ENCODE measurements at regions not wholly inside any gene's neighbourhood (a gene's known extent, or its start where the extent isn't known, plus 50 kb on each side); places are given as distances from the start of the nearest gene placed in this dataset.

GRCh38 chr3:140752499-140752898 is 74.6 kb downstream of the TRIM42 start:
- intact Hi-C loops (cut with DNase I) = no loop called here
- WGBS, 4 donors = 69 to 79% (median 75%) methylated on average over 2 of the region's 2 CpGs

GRCh38 chr3:140753865-140754754 is 76.2 kb downstream of the TRIM42 start:
- Histone ChIP-seq H3K27ac (no peak overlapping the region), H3K27me3 (no peaks in the 10 kb centered on the region), H3K4me1 (replicated peaks in 1 of 2) (no peaks in the 10 kb centered on the region), H3K9me3 (replicated peaks in 1 of 3) (no peaks in the 10 kb centered on the region), H3K36me3 (replicated peaks in 1 of 2) (no peaks in the 10 kb centered on the region), H3K4me3 (no peak overlapping the region)
- 75 to 84% (median 79%) methylated on average over 4 of the region's 4 CpGs for WGBS, 4 donors
- DNase-seq = no peak
- no peak for TF ChIP-seq POLR2A (IDR thresholded peaks at IDR 0.05)
- no peak for TF ChIP-seq CTCF (IDR thresholded peaks at IDR 0.05)
- intact Hi-C loops (cut with DNase I) = no loop called here

More at GRCh38 chr3:140752499-140752898, 74.6 kb downstream of the TRIM42 start:
- Histone ChIP-seq H3K27ac (no peak overlapping the region), H3K27me3 (no peaks in the 10 kb centered on the region), H3K4me3 (no peak overlapping the region), H3K36me3 (replicated peaks in 1 of 2) (no peaks in the 10 kb centered on the region), H3K4me1 (replicated peaks in 1 of 2) (no peaks in the 10 kb centered on the region), H3K9me3 (replicated peaks in 1 of 3) (no peaks in the 10 kb centered on the region)
- no peak for DNase-seq
- TF ChIP-seq CTCF (IDR thresholded peaks at IDR 0.05) = no peak
- no peak for TF ChIP-seq POLR2A (IDR thresholded peaks at IDR 0.05)

- Histone ChIP-seq H3K9me3 (replicated peaks in 1 of 3) (no peaks in the 10 kb centered on the region), H3K27ac (no peak overlapping the region), H3K36me3 (replicated peaks in 1 of 2) (no peaks in the 10 kb centered on the region), H3K4me1 (replicated peaks in 1 of 2) (no peaks in the 10 kb centered on the region), H3K27me3 (no peaks in the 10 kb centered on the region), H3K4me3 (no peak overlapping the region)
- no peak for DNase-seq
- WGBS, 4 donors = 81 to 82% (median 82%) methylated on average over 8 of the region's 8 CpGs
- intact Hi-C loops (cut with DNase I) = no loop called here
- no peak for TF ChIP-seq CTCF (IDR thresholded peaks at IDR 0.05)
- TF ChIP-seq POLR2A (IDR thresholded peaks at IDR 0.05) = no peak
Observed at GRCh38 chr3:140754936-140755335, 77.1 kb downstream of the TRIM42 start.

- Histone ChIP-seq H3K36me3 (replicated peaks in 1 of 2) (no peaks in the 10 kb centered on the region), H3K4me1 (replicated peaks in 1 of 2) (no peaks in the 10 kb centered on the region), H3K27me3 (no peaks in the 10 kb centered on the region), H3K4me3 (no peak overlapping the region), H3K9me3 (replicated peaks in 1 of 3) (no peaks in the 10 kb centered on the region), H3K27ac (no peak overlapping the region)
- no peak for TF ChIP-seq POLR2A (IDR thresholded peaks at IDR 0.05)
- TF ChIP-seq CTCF (IDR thresholded peaks at IDR 0.05) = no peak
- no peak for DNase-seq
- WGBS, 4 donors = 0 to 95% (median 35%) methylated on average over 1 of the region's 1 CpG
- intact Hi-C loops (cut with DNase I) = no loop called here
Observed at GRCh38 chr3:140756240-140757016, 78.6 kb downstream of the TRIM42 start.
